T-helper 1 cell treated with Interleukin-12 subunit alpha and Interleukin-12 subunit beta and Interleukin-4 antibody, amounts not matched to agents 30 μg/mL and 1 μg/mL, for 36 hours (primary cell): ENCODE measurements at regions not wholly inside any gene's neighbourhood (a gene's known extent, or its start where the extent isn't known, plus 50 kb on each side); places are given as distances from the start of the nearest gene placed in this dataset.

Experiments
- H3K27ac Mint-ChIP-seq: one replicate; pipeline ENCODE4 v1.8.0; 2021; ENCODE audit warnings: mild to moderate bottlenecking, mixed read lengths
- H3K27me3 Mint-ChIP-seq: one replicate; pipeline ENCODE4 v1.8.0; 2021; ENCODE audit warnings: low read depth, mixed read lengths
- H3K36me3 Mint-ChIP-seq: one replicate; pipeline ENCODE4 v1.8.0; 2021; ENCODE audit warnings: low read depth, mixed read lengths
- H3K4me1 Mint-ChIP-seq: one replicate; pipeline ENCODE4 v1.8.0; 2021; ENCODE audit warnings: low read depth, mixed read lengths
- H3K4me3 Mint-ChIP-seq: one replicate; pipeline ENCODE4 v1.8.0; 2021; ENCODE audit warnings: mild to moderate bottlenecking, moderate library complexity, mixed read lengths
- H3K9me3 Mint-ChIP-seq: one replicate; pipeline ENCODE4 v1.8.0; 2021; ENCODE audit warnings: mixed read lengths

DNA sequence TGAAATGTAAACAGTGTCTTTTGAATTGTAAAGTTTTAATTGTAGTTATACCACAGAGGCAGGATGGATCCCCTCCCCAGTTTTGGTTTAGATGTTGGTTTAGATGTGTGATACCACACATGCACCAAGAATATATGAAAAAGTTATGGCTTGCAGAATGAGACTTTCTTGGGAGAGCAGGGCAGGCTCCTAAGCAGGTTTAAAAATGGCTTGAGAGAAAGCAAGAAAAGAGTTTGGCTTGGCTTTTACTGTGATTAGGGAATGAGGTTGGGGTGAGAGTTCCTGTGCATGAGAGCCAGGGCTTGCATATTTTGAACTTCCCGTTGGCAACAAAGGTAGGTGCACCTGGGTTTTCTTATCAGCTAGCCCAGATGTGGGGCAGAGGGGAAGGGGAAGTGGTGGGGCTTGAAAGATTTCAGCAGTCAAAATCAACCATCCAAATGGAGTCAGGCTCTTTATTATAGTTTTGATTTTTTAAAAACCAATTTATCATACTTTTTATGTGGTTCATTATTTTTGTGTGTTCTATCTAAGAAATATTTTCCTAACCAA, 246.9 kb downstream of the MTX2 start:
- Mint-ChIP-seq H3K27ac (no peak overlapping the region), H3K27me3 (peaks cover 18% of the 10 kb centered on the region), H3K9me3 (no peaks in the 10 kb centered on the region), H3K4me3 (no peak overlapping the region), H3K36me3 (no peaks in the 10 kb centered on the region), H3K4me1 (peaks cover 8% of the 10 kb centered on the region)

- Mint-ChIP-seq H3K4me3 (no peak overlapping the region), H3K9me3 (no peaks in the 10 kb centered on the region), H3K27ac (no peak overlapping the region), H3K4me1 (peaks cover 8% of the 10 kb centered on the region), H3K27me3 (peaks cover 18% of the 10 kb centered on the region), H3K36me3 (no peaks in the 10 kb centered on the region)
Measured at GRCh38 chr2:176518823-176519222, 249.6 kb downstream of the MTX2 start.

DNA sequence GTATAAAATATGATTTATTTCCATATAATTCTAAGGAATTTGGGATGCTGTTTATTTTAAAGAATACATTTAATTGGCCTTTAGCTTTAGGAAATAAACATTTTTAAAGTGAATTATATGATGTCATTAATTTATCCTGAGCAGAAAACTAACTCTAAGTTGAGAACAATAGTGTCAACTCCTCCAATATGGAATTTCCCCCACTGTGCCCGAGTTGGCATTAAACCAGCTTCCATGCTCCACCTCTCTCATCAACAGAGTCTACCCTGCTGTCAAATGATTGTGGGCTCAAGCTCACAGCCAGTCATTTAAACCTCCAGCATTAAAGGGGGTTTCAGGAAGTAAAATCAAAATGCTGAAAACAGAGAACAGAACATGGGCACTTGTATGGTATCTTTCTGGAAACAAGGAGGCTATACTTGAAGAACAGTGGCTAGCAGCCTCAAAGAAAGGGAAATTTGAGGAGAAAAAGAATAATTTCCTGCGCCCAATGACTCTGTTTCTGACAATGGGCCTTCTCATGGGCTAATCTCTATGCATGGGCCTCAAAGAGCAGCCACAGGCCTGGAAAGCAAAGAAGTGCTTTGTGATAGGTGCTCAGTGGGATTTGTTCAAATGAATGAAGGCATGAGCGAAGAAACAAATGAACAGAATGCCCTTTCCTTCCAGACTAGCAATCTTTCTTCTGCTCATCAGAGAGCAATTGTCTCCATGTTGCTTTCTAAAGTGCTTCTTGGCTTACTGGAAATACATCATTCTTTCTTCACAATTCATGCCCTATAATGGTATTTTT, 252.8 kb downstream of the MTX2 start:
- no peak overlapping the region for H3K27ac Mint-ChIP-seq
- no peaks in the 10 kb centered on the region for H3K36me3 Mint-ChIP-seq
- no peaks in the 10 kb centered on the region for H3K4me1 Mint-ChIP-seq
- H3K27me3 Mint-ChIP-seq, result peaks cover 17% of the 10 kb centered on the region
- no peaks in the 10 kb centered on the region for H3K9me3 Mint-ChIP-seq
- no peak overlapping the region for H3K4me3 Mint-ChIP-seq

GRCh38 chr2:176525086-176525485, 255.8 kb downstream of the MTX2 start:
- H3K36me3 Mint-ChIP-seq, result no peaks in the 10 kb centered on the region
- H3K4me3 Mint-ChIP-seq, result no peak overlapping the region
- no peak overlapping the region for H3K27ac Mint-ChIP-seq
- H3K4me1 Mint-ChIP-seq, result no peaks in the 10 kb centered on the region
- no peaks in the 10 kb centered on the region for H3K9me3 Mint-ChIP-seq
- peaks cover 28% of the 10 kb centered on the region for H3K27me3 Mint-ChIP-seq

DNA sequence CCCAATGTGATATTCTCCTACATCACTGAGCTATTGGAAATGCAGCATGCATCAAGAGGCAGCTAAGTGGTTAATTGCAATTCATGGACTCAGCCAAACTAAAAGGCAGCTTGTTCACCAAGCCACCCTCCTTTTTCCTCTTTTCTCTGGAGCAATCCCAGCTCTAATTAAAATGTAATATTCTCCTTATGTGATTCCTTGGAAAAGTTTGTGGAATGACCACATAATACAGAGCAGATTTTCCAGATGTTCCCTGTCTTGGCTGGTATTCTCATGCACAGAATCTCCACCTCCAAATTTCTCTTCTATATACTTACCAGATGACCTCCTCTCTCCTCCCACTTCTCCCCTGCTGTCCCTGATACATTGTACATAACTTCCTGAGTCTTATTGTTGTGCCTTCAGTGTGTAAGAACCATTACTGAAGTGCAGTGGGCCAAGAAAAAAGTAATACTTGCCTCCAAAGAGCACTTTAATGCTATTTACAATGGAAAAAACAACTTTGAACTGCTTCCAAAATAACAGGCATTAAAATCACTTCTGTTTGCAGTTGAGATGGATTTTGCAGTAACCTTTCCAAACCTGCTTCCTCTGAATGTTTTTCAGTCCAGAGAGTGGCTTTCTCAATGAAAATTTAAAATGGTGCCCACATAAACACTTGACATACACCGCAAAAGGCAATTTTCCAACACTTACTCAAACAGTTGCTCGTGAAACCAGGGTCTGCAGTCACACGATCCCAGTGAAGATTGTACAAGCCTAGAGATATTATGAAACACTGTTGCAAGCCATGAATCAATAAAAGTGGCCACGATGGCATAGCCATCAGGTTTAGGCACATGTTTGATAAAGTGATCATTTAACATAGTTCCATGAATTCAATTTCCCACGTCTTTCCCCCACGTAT, 258.0 kb downstream of the MTX2 start:
- Mint-ChIP-seq H3K27ac (no peak overlapping the region), H3K9me3 (no peaks in the 10 kb centered on the region), H3K36me3 (no peaks in the 10 kb centered on the region), H3K4me3 (no peak overlapping the region), H3K27me3 (peaks cover 25% of the 10 kb centered on the region), H3K4me1 (no peaks in the 10 kb centered on the region)

DNA sequence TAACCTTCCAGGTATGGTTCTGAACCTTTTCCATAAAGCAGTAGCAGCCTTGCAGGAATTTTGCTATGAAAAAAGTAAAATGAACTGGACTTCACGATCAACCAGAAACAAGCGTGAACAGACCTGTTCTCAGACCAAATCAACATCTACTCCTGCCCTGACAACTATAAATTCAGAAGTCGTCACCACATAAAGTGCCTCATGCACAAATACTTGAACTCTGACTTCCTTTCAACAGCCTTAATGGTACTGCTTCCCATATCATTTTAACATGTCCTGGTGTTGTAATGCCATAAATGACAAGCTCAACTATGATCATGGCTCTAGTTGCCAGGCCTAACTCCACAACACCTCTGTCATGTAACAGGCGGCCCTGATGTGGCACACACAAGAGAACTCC, 262.4 kb downstream of the MTX2 start:
- peaks cover 35% of the 10 kb centered on the region for H3K27me3 Mint-ChIP-seq
- no peaks in the 10 kb centered on the region for H3K9me3 Mint-ChIP-seq
- H3K27ac Mint-ChIP-seq, result no peak overlapping the region
- no peaks in the 10 kb centered on the region for H3K4me1 Mint-ChIP-seq
- H3K4me3 Mint-ChIP-seq, result no peak overlapping the region
- H3K36me3 Mint-ChIP-seq, result no peaks in the 10 kb centered on the region

DNA sequence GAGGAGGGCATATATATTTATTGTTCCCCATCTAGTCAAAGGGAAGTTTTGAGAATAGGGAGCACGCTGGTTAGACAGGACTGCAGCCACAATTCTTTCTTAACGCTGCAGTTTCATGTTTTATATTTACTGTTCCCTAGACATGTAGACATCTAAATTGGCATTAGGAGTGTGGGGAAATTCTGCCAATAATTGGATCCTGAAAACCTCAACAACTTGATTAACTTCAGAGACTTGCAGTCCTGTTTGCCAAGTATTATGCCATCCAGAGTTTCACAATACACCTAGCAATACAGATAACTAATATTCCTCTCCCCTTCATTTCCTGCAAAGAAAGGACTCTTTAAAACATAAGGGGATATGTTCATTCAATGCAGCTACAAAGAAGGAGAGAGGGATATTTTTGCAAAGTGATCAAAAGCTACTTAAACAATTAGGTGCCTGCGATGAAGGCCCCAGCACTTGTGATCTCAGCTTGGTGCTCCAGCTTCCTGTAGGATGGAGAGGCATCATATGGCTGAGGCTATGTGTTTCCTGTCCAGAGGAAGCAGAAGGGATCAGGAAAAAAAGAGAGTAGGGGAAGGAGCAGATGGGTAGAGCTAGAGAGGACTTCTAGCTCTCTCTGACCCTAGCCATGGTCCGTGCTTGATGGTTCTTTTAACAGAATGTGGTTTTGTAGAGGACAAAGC, 264.4 kb downstream of the MTX2 start:
- Mint-ChIP-seq H3K4me1 (no peaks in the 10 kb centered on the region), H3K36me3 (no peaks in the 10 kb centered on the region), H3K27ac (no peak overlapping the region), H3K4me3 (no peak overlapping the region), H3K27me3 (peaks cover 25% of the 10 kb centered on the region), H3K9me3 (no peaks in the 10 kb centered on the region)

GRCh38 chr2:176534798-176535466, 265.7 kb downstream of the MTX2 start:
- Mint-ChIP-seq H3K27me3 (peaks cover 23% of the 10 kb centered on the region), H3K27ac (no peak overlapping the region), H3K36me3 (no peaks in the 10 kb centered on the region)

GRCh38 chr2:176535467-176536113, 266.3 kb downstream of the MTX2 start:
- Mint-ChIP-seq H3K9me3 (no peaks in the 10 kb centered on the region), H3K27ac (no peak overlapping the region), H3K4me3 (no peak overlapping the region), H3K36me3 (no peaks in the 10 kb centered on the region), H3K27me3 (peaks cover 18% of the 10 kb centered on the region), H3K4me1 (no peaks in the 10 kb centered on the region)

More at GRCh38 chr2:176534798-176535466, 265.7 kb downstream of the MTX2 start:
- no peak overlapping the region for H3K4me3 Mint-ChIP-seq
- no peaks in the 10 kb centered on the region for H3K4me1 Mint-ChIP-seq
- H3K9me3 Mint-ChIP-seq, result no peaks in the 10 kb centered on the region

DNA sequence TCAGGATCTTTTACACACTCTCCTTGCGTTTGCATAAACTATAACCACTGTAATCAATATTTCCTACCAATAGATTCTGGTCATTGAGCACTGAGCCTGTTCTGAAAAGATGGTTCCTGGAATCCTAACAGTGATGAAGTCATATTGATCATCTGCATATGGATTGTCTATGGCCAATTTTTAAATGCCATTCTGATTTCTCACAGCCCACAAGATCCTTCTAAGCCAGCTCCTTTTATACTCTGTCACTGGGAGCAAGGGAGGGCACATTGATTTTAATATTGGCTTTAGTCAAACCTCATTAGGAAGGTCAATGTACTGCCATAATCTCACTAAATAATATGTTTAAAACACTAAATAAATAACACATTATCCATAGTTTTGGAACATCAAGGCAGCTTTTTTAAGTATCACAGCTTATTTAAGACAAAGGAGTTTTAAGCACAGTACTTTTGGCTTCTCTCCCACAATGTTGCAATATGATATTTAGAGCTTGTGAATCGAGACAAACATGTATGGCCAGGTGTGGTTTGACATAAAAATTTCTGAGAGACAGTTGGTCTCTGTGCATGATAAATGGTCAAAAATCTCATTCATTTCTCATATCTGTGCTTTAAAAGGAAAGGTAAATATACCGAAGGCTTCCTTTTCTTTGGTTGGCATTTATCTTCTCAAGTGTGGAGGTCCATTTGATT, 267.3 kb downstream of the MTX2 start:
- no peaks in the 10 kb centered on the region for H3K4me1 Mint-ChIP-seq
- peaks cover 20% of the 10 kb centered on the region for H3K27me3 Mint-ChIP-seq
- H3K36me3 Mint-ChIP-seq, result no peaks in the 10 kb centered on the region

GRCh38 chr2:176537932-176538331, 268.7 kb downstream of the MTX2 start:
- H3K36me3 Mint-ChIP-seq, result no peaks in the 10 kb centered on the region
- H3K27me3 Mint-ChIP-seq, result peaks cover 22% of the 10 kb centered on the region
- H3K4me1 Mint-ChIP-seq, result no peaks in the 10 kb centered on the region
- no peaks in the 10 kb centered on the region for H3K9me3 Mint-ChIP-seq
- H3K27ac Mint-ChIP-seq, result no peak overlapping the region
- no peak overlapping the region for H3K4me3 Mint-ChIP-seq

More for the DNA sequence above, 267.3 kb downstream of the MTX2 start:
- H3K4me3 Mint-ChIP-seq, result no peak overlapping the region
- no peak overlapping the region for H3K27ac Mint-ChIP-seq
- no peaks in the 10 kb centered on the region for H3K9me3 Mint-ChIP-seq

- Mint-ChIP-seq H3K27ac (no peak overlapping the region), H3K27me3 (peaks cover 5% of the 10 kb centered on the region), H3K36me3 (no peaks in the 10 kb centered on the region), H3K9me3 (no peaks in the 10 kb centered on the region), H3K4me3 (no peak overlapping the region), H3K4me1 (no peaks in the 10 kb centered on the region)
Measured at GRCh38 chr2:176540995-176541394, 271.8 kb downstream of the MTX2 start.

GRCh38 chr2:176542476-176542875, 273.2 kb downstream of the MTX2 start:
- Mint-ChIP-seq H3K4me3 (no peak overlapping the region), H3K9me3 (no peaks in the 10 kb centered on the region), H3K36me3 (no peaks in the 10 kb centered on the region), H3K27ac (no peak overlapping the region), H3K4me1 (no peaks in the 10 kb centered on the region), H3K27me3 (peaks cover 8% of the 10 kb centered on the region)
